Pancreas (tissue), 10 donors: ENCODE measurements at regions not wholly inside any gene's neighbourhood (a gene's known extent, or its start where the extent isn't known, plus 50 kb on each side); places are given as distances from the start of the nearest gene placed in this dataset.

Experiments used
- ATAC-seq, 4 donors: fragments of 200-7000 bp; cut with Tn5 transposase; one replicate each; pipeline versions ENCODE4 v1.8.0 to v1.9.1; 2020; ENCODE audit warnings: mild to moderate bottlenecking in 4 of 4, moderate library complexity in 4 of 4
- DNase-seq, 6 donors: peaks; one replicate each; pipeline ENCODE4 v3.0.0-alpha.2; 2020
- FAIRE-seq: peaks from 2 replicates; lab custom pipeline; 2012; peaks lifted over from hg19 to GRCh38; lab: Jason Lieb, UNC
- H3K27ac ChIP-seq, 4 donors: fragments of 200-600 bp; sonication (generic); 1 replicate in 3 of 4; 2 replicates in 1 of 4; pipeline versions ENCODE4 v1.5.0 to v1.8.0; 2020
- H3K27me3 ChIP-seq, 4 donors: fragments of 200-600 bp; one replicate each; pipeline ENCODE4 v1.8.0; 2021
- H3K36me3 ChIP-seq, 3 donors: fragments of 200-600 bp; sonication (generic) in 1 of 3; one replicate each; pipeline versions ENCODE4 v1.5.0 to v1.8.0; 2020 to 2021
- H3K4me1 ChIP-seq, 3 donors: fragments of 200-600 bp; one replicate each; pipeline ENCODE4 v1.8.0; 2021
- H3K4me3 ChIP-seq, 4 donors: fragments of 200-600 bp; sonication (generic) in 2 of 4; one replicate each; pipeline versions ENCODE4 v1.5.0 to v1.8.0; 2020 to 2021
- H3K9me3 ChIP-seq, 4 donors: fragments of 200-600 bp; one replicate each; pipeline ENCODE4 v1.8.0; 2021
- WGBS, 2 donors: extraction: QIAGEN DNeasy Blood & Tissue Kit; methylation state at CpG; one replicate each; pipeline ENCODE4 v1.1.7; 2013; 5-methylcytosine and 5-hydroxymethylcytosine counted together
- intact Hi-C, 3 donors: fragments of 100-400 bp; cut with DNase I; formaldehyde crosslinking; loops; one replicate each; pipeline versions ENCODE4 v1.11.1 to v1.14.2; 2022
- TF ChIP-seq, protein P1 (sequence below), 4 donors: fragments of 200-600 bp; sonication (generic) in 3 of 4; IDR thresholded peaks; one replicate each; pipeline versions ENCODE4 v1.5.0 to v1.8.0; 2021; ENCODE audit warnings: antibody characterized with exemption in 4 of 4
- donor health status: healthy with polysubstance abuse.
- donor health status: DM: no; HTN: no; CAD: no; lungs with moderate emphysema.
- donor health status: DM: no; HTN: no; CAD: no.
- donor health status: control.
- donor health status: control.
- donor health status: Bipolar disorder and iron deficiency.
- donor health status: DM: yes; HTN: yes; CAD: no.
- donor health status: DM: no; HTN: no; CAD: no.
- donor health status: DM: no; HTN: no; CAD: no.
- donor health status: DM: yes; HTN: yes; CAD: no.

DNA sequence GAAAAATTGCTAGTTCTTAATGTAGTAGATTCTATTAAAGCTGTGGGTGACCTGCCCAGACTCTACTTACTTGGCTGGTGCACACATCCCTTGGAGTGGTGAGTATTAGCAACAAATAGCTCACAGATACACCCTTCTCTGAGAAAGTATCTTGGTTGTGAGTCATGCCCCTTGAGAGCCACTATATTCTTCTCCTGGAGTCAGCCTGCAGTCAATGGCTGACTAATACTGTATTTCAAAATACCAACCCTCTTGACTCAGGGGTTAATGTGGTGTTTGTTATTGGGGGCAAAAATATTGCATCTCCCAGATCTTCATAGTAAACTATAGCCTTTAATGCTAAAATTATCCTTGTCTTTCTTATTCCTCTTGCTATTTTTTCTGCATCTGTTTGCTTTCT is 354.9 kb downstream of the BMPER start:
- peak in 2 of 4 donors; percentile 19 to 46 for ATAC-seq
- TF ChIP-seq, protein P1, sequence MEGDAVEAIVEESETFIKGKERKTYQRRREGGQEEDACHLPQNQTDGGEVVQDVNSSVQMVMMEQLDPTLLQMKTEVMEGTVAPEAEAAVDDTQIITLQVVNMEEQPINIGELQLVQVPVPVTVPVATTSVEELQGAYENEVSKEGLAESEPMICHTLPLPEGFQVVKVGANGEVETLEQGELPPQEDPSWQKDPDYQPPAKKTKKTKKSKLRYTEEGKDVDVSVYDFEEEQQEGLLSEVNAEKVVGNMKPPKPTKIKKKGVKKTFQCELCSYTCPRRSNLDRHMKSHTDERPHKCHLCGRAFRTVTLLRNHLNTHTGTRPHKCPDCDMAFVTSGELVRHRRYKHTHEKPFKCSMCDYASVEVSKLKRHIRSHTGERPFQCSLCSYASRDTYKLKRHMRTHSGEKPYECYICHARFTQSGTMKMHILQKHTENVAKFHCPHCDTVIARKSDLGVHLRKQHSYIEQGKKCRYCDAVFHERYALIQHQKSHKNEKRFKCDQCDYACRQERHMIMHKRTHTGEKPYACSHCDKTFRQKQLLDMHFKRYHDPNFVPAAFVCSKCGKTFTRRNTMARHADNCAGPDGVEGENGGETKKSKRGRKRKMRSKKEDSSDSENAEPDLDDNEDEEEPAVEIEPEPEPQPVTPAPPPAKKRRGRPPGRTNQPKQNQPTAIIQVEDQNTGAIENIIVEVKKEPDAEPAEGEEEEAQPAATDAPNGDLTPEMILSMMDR (IDR thresholded peaks at IDR 0.05) = no peak
- no peaks in the 10 kb centered on the region for H3K36me3 ChIP-seq
- no peak for FAIRE-seq
- intact Hi-C loops = no loop called here
- DNase-seq = no peak
- H3K27me3 ChIP-seq = no peaks in the 10 kb centered on the region
- H3K9me3 ChIP-seq = no peaks in the 10 kb centered on the region
- no peak overlapping the region for H3K4me3 ChIP-seq
- no peaks in the 10 kb centered on the region for H3K4me1 ChIP-seq
- no peak overlapping the region for H3K27ac ChIP-seq

DNA sequence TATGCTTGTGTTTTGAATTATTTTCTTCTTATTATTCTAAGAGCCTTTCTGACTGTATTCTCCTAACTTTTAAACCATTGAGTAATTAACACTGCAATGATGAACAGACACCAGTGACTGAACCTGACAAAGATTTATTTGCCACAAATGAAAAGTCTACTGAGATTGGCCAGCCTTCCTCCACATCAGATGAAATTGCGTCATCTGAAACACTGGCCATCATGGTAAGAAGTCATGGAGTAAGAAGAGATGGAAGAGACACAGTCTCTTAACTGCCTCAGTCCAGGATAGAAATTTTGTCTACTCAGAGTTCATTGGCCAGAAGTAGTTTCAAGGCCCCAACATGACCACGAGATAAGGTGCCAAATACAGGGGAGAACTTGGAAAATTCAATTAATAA is 357.8 kb downstream of the BMPER start:
- Histone ChIP-seq H3K4me1 (no peaks in the 10 kb centered on the region), H3K4me3 (no peak overlapping the region), H3K36me3 (no peaks in the 10 kb centered on the region), H3K27me3 (no peaks in the 10 kb centered on the region), H3K27ac (no peak overlapping the region), H3K9me3 (peaks cover 0 to 5% (median 0%) of the 10 kb centered on the region in 4 donors)
- WGBS, 2 donors = 43 to 63% methylated on average over 2 of the region's 2 CpGs
- TF ChIP-seq, protein P1 (IDR thresholded peaks at IDR 0.05) = no peak
- FAIRE-seq (no peak), DNase-seq (no peak), ATAC-seq (no peak)
- intact Hi-C loops = no loop called here

GRCh38 chr7:34269084-34269483 is 363.7 kb downstream of the BMPER start:
- intact Hi-C loops = no loop called here

DNA sequence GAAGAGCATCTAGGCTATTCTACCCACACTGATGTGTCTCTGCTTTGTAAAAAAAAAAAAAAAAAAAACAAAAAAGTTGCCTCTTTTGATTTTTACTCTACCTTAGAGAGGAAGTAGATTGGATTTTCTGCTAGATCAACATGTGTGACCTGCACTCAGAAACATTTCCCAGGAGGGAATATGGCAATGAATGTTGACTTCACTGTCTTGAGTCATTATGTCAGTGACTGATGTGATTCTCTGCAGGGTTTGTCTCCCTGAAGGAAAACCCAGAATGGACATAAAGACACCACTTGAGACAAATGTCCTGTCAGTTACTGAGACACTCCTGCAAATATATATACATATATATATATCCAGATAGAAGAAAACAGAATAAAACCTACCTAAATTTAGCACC is 370.3 kb downstream of the BMPER start:
- no peak for FAIRE-seq
- TF ChIP-seq, protein P1 (IDR thresholded peaks at IDR 0.05) = no peak
- no peak overlapping the region for H3K4me3 ChIP-seq
- DNase-seq = no peak
- ATAC-seq = no peak
- no peaks in the 10 kb centered on the region for H3K4me1 ChIP-seq
- intact Hi-C loops = no loop called here
- H3K9me3 ChIP-seq = no peaks in the 10 kb centered on the region
- H3K36me3 ChIP-seq = no peaks in the 10 kb centered on the region
- no peaks in the 10 kb centered on the region for H3K27me3 ChIP-seq
- H3K27ac ChIP-seq = no peak overlapping the region

More at GRCh38 chr7:34269084-34269483, 363.7 kb downstream of the BMPER start:
- H3K27ac ChIP-seq = no peak overlapping the region
- no peak for ATAC-seq
- H3K9me3 ChIP-seq = peaks cover 0 to 5% (median 0%) of the 10 kb centered on the region in 4 donors
- no peaks in the 10 kb centered on the region for H3K4me1 ChIP-seq
- no peak for FAIRE-seq
- no peak overlapping the region for H3K4me3 ChIP-seq
- TF ChIP-seq, protein P1 (IDR thresholded peaks at IDR 0.05) = no peak
- no peak for DNase-seq
- 27 to 28% methylated on average over 2 of the region's 2 CpGs for WGBS, 2 donors
- no peaks in the 10 kb centered on the region for H3K36me3 ChIP-seq
- no peaks in the 10 kb centered on the region for H3K27me3 ChIP-seq

GRCh38 chr7:34277016-34277802 is 371.9 kb downstream of the BMPER start:
- FAIRE-seq (no peak), DNase-seq (no peak), ATAC-seq (no peak)
- no peaks in the 10 kb centered on the region for H3K9me3 ChIP-seq
- H3K36me3 ChIP-seq = no peaks in the 10 kb centered on the region
- no peaks in the 10 kb centered on the region for H3K27me3 ChIP-seq
- no peak overlapping the region for H3K27ac ChIP-seq
- TF ChIP-seq, protein P1 (IDR thresholded peaks at IDR 0.05) = no peak
- intact Hi-C loops = no loop called here
- no peaks in the 10 kb centered on the region for H3K4me1 ChIP-seq
- no peak overlapping the region for H3K4me3 ChIP-seq
- 64 to 69% methylated on average over 7 of the region's 7 CpGs for WGBS, 2 donors
